GM19023 (cell line): ENCODE measurements at regions not wholly inside any gene's neighbourhood (a gene's known extent, or its start where the extent isn't known, plus 50 kb on each side); places are given as distances from the start of the nearest gene placed in this dataset.
"Not testable (repeated sequence)": the region's sequence is repeated elsewhere in the genome, so short reads cannot be mapped to it uniquely, and the experiment has no call there.

ENCODE experiments used
- ATAC-seq: cut with Tn5 transposase; IDR thresholded peaks from one replicate; pipeline ENCODE4 v1.9.1; 2021; ENCODE audit warnings: mild to moderate bottlenecking, moderate library complexity; ENCODE audit not compliant: unreplicated experiment

- no peak for ATAC-seq
Measured at GRCh38 chr3:102676424-102676823, 241.6 kb downstream of the ZPLD1 start.

- ATAC-seq, result no peak
Measured at GRCh38 chr3:102682741-102683140, 247.9 kb downstream of the ZPLD1 start.

GRCh38 chr3:102686792-102687191 is 252.0 kb downstream of the ZPLD1 start:
- no peak for ATAC-seq

- no peak for ATAC-seq
Measured at GRCh38 chr3:102687851-102688555, 253.2 kb downstream of the ZPLD1 start.

- ATAC-seq, result no peak
Measured at GRCh38 chr3:102688556-102688930, 253.7 kb downstream of the ZPLD1 start.

- no peak for ATAC-seq
Measured at GRCh38 chr3:102691507-102691906, 256.7 kb downstream of the ZPLD1 start.

- ATAC-seq, result no peak
Measured at GRCh38 chr3:102699104-102699818, 264.4 kb downstream of the ZPLD1 start.

- ATAC-seq, result no peak
Measured at GRCh38 chr3:102699819-102700140, 265.0 kb downstream of the ZPLD1 start.

GRCh38 chr3:102712896-102713295 is 278.1 kb downstream of the ZPLD1 start:
- no peak for ATAC-seq

- ATAC-seq, result peak; percentile 18
Measured at GRCh38 chr3:102714567-102714966, 279.8 kb downstream of the ZPLD1 start.

GRCh38 chr3:102715030-102715697 is 280.3 kb downstream of the ZPLD1 start:
- ATAC-seq, result peak; percentile 89

- ATAC-seq, result no peak
Measured at GRCh38 chr3:102718651-102719050, 283.8 kb downstream of the ZPLD1 start.

GRCh38 chr3:102722317-102722716 is 287.5 kb downstream of the ZPLD1 start:
- no peak for ATAC-seq

- ATAC-seq, result no peak
Measured at GRCh38 chr3:102727340-102727739, 292.5 kb downstream of the ZPLD1 start.

GRCh38 chr3:102732581-102732980 is 297.8 kb downstream of the ZPLD1 start:
- not testable (repeated sequence) for ATAC-seq

- ATAC-seq, result no peak
Measured at GRCh38 chr3:102733791-102734563, 299.2 kb downstream of the ZPLD1 start.

- no peak for ATAC-seq
Measured at GRCh38 chr3:102735311-102735710, 300.5 kb downstream of the ZPLD1 start.

- no peak for ATAC-seq
Measured at GRCh38 chr3:102736288-102736974, 301.6 kb downstream of the ZPLD1 start.

- no peak for ATAC-seq
Measured at GRCh38 chr3:102736975-102737304, 302.1 kb downstream of the ZPLD1 start.

- ATAC-seq, result no peak
Measured at GRCh38 chr3:102737353-102737752, 302.5 kb downstream of the ZPLD1 start.

GRCh38 chr3:102741105-102741504 is 306.3 kb downstream of the ZPLD1 start:
- no peak for ATAC-seq
